KG1 (cell line): ENCODE measurements at regions not wholly inside any gene's neighbourhood (a gene's known extent, or its start where the extent isn't known, plus 50 kb on each side); places are given as distances from the start of the nearest gene placed in this dataset.
A peak's percentile ranks its signal among the peaks of the same experiment; 100 is the strongest.
"Not testable (repeated sequence)": the region's sequence is repeated elsewhere in the genome, so short reads cannot be mapped to it uniquely, and the experiment has no call there.

Source experiments
- DNase-seq: peaks from one replicate; lab custom pipeline; 2025; lab: John Stamatoyannopoulos, UW

DNA sequence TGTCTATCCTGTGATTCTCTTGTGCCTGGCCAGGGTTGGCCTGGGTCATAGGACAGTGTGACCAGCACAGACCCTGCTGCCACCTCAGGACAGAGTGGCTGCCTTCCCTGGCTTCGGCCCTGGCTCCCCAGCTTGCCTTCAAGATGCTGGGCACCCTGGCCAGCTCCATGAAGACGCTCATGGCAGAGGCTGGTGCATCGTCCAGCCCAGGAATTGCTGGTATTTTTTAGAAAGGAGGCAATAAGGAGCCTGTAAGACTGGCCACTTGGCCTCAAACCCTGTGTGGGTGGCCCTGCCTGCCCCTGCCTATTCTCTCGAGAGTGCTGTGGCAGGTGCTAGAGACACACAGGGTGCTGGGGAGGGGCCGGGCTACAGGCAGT, 70.4 kb upstream of the ACTRT2 start:
- DNase-seq: no peak

DNA sequence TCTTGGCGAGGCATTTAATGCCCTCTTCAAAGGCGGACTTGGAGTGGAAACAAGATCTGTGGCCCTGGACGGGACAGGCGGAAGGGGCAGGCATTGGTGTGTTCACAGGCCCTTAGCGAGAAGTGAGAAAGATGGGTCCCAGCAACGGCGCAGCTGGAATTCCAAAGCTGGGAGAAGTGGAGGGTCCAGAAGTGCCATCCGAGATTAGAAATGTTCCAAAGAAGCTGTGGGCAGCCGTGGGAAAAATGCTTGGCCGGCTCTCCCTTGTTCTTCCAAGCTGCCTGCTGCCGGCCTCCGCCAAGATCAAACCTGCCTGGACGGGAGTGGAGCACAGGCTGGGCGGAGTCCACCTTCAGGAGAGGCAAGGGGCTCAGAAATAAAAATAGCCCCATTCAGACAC, 69.4 kb upstream of the ACTRT2 start:
- DNase-seq: no peak

DNA sequence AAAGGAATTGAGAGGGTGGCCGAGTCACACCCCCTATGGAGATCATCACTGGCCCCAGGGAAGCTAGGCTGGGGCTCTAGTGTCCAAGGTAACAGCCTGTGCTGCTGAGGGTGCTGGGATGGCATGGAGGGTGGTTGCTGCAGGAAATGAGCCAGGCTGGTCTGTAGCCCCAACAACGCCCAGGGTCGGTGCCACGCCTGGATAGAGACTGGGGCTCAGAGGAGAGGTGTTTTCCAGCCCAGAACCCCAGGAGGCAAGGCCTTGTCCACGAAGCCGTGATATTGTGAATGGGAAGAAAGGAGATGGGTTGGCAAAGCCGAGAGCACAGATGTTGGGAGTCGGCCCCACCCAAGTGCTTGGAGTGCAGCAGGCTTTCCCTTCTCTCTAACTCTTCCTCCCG, 68.9 kb upstream of the ACTRT2 start:
- no peak for DNase-seq

DNA sequence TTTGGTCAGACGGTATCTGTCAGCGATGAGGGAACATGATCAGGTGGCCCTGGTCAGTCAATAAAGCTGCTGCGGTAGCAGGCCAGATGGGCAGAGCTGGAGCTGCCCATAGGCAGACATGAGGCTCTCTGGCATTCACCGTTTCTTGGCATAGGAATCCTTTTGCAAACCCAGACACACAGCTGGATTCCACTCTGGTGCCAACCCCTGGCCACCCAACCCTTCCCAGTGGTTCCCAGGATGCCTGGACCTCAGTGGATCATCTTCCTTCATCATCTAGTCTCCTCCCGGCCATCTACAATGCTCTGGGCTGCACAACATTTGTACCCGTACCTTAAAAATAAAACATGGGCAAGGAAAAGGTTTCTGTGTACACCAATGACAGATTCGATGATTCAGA, 68.3 kb upstream of the ACTRT2 start:
- no peak for DNase-seq

DNA sequence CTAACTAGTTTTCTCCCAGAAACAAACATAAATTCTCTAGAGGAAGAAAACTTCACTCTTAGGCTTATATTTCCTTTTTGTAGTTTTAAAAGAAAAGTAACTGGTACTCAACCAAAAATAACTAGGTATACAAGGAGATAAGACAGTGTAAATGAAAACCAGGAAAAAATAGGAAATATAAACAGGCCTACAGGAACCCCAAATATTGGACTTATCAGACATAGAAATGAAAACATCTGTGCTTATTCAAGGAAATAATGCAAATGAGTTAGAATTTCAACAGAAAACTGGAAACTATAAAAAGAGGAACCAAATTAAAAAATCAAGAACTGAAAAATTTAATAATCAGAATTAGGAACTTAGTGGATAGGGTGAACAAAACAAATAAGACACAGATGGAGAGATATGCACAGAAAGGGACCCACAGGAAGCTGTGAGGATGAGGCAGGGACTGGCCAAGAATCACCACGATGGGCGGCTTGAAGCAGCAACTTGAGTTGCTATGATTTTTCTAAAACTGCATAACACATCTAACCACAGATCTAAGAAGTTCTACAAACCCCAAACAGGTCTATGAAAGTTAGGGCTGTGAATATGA, 67.5 kb upstream of the ACTRT2 start:
- no peak for DNase-seq

DNA sequence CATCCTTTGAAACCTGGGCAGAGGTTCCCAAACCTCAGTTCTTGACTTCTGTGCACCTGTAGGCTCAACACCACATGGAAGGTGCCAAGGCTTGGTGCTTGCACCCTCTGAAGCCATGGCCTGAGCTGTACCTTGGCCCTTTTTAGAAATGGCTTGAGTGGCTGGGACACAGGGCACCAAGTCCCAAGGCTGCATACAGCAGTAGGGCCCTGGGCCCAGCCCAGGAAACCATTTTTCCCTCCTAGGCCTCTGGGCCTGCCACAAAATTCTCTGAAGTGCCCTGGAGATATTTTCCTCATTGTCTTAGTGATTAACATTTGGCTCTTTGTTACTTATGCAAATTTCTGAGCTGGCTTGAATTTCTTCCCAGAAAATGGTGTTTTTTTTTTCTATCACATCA, 65.6 kb upstream of the ACTRT2 start:
- DNase-seq: no peak

DNA sequence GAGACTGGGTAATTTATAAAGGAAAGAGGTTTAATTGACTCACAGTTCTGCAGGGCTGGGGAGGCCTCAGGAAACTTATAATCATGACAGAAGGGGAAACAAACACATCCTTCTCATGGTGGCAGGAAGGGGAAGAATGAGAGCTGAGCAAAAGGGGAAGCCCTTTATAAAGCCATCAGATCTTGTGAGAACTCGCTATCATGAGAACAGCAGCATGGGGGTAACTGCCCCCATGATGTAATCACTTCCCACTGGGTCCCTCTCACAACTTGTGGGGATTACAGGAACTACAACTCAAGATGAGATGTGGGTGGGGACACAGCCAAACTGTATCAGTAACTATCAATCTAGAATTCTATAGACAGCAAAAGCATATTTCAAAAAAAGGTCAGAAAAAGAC, 64.7 kb upstream of the ACTRT2 start:
- peak; percentile 67 for DNase-seq

DNA sequence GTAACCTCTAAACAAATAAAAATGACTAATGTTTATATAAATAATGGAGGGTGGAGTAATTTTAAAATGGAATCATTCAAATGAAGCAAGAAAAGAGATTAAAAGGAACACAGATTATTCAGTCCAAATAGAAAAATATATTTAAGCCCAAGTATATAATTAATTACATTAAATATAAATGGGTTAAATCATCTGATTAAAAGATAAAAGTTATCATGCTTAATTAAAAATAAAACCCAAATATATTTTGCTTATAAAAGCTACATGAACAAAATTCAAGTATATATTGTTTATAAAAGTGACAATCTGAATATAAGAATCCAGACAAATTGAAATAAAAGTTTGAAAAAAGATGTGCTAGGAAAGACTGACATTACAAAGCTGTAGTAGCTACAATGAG, 63.9 kb upstream of the ACTRT2 start:
- DNase-seq: no peak

DNA sequence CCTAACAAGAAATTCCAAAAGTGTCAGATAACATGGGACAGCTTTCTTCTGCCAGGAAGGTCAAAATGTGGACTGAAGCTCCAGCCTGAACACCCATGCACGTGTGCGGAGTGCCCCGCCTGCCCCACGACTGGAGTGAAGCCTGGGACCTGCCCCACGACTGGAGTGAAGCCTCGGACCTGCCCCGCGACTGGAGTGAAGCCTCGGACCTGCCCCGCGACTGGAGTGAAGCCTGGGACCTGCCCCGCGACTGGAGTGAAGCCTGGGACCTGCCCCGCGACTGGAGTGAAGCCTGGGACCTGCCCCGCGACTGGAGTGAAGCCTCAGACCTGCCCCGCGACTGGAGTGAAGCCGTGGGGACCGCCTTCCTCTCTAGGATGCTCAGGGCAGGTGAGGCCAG, 61.4 kb upstream of the ACTRT2 start:
- DNase-seq: not testable (repeated sequence)

DNA sequence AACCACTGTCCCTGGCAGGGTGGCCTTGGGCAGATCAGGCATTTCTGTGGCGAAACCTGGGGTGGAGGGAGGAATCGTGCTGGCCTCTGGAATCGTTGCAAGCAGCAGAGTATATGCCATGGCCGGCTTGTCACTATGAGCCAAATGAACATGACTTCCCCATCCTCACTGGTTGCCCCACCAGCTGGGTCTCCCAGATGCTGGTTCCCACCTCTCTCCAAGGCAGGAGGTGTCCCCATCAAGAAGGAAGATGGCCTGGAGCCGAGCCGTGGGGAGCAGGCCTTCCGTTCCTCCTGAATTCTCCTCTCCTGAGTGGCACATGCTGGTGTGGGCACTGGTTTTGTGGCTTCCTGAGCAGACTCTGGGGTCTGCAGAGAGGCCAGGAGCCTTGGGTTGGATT, 60.2 kb upstream of the ACTRT2 start:
- no peak for DNase-seq

DNA sequence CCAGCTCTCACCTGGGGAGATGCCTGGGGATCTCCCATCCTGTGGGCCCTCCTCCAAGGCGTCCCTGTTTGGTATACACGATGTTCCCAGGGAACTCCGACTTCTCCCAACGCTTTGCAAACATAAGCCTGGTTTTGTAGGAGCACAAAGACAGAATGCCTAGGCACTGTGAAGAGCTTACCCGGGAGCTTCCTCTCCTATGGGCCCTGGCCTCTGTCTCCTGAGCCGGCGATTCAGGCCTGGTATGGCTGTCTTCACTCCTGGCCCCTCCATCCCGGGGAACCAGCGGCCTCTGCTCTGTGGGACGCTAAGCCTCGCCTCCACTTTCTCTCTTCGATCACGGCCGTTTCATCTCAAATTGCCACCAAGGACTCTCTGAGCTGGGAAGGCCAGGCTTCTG, 59.6 kb upstream of the ACTRT2 start:
- no peak for DNase-seq

DNA sequence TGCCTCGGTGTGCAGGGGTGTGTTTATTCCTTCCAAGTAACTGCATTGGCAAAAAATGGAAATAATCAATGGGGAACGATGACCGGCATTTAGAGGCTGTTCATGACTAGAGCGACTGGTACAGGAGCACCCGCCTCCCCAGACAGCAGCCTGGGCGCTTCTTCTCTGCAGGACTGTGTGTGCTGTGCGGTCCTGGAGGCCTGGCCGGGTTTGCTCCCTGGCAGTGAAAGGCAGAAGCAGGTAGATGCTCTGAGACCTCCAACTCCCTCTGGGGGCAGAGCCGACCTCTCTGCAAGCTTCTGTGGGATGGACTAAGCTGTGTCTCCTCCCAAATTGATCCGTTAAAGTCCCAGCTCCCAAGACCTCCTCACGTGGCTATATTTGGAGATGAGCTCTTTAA, 59.2 kb upstream of the ACTRT2 start:
- DNase-seq: no peak

DNA sequence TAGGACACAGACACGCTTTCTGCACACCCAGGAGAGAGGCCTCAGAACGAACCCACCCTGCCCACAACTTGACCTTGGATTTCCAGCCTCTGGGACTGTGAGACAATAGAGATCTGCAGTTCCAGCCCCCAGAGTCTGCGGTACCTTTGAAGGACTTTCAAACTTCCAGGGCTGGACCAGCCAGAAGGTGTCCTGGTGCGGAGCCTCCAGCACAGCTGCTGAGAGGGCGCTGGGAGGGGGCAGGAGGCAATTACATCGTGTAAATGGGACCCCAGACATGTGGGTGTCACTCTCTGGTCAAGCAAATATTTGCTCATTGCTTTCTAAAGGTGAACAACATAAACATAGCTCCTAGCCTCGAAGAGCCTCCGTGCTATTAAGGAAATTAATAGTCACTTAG, 58.7 kb upstream of the ACTRT2 start:
- no peak for DNase-seq

DNA sequence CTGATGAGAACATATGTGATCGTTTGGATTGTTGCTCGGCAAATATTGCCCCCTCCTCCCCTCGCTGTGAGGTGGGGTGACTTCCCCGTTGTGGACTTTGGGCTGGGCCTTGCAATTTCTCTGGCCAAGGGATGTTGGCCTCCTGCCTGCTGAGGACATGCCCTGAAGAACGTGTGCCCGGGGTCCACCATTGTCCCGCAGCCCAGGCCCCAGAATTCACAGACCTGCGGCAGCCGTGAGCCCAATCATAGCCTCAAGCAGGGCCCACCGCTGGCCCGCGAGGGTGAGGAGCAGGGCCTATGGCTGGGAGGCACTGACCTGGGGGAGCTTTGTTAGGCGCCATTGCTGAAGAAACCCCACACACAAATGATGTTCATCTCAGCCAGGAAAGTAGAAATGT, 58.3 kb upstream of the ACTRT2 start:
- no peak for DNase-seq

DNA sequence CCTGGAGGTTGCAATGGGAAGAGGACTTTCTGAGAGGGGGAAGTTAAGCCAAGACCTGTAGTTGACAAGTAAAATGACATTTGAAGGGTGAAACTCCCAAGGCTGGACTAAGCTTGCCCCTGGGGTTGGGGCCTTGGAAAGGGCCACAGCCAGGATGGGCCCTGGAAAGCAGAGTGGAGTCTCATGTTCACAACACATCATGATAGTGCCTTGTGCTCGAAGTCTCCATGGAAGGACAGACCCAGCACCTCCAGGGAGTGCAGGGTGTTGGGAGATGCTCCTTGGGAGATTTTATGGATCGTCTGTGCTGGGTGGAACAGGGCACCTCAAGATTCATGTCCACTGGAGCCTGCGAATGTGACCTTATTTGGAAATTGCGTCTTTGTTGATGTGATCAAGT, 55.6 kb upstream of the ACTRT2 start:
- no peak for DNase-seq

DNA sequence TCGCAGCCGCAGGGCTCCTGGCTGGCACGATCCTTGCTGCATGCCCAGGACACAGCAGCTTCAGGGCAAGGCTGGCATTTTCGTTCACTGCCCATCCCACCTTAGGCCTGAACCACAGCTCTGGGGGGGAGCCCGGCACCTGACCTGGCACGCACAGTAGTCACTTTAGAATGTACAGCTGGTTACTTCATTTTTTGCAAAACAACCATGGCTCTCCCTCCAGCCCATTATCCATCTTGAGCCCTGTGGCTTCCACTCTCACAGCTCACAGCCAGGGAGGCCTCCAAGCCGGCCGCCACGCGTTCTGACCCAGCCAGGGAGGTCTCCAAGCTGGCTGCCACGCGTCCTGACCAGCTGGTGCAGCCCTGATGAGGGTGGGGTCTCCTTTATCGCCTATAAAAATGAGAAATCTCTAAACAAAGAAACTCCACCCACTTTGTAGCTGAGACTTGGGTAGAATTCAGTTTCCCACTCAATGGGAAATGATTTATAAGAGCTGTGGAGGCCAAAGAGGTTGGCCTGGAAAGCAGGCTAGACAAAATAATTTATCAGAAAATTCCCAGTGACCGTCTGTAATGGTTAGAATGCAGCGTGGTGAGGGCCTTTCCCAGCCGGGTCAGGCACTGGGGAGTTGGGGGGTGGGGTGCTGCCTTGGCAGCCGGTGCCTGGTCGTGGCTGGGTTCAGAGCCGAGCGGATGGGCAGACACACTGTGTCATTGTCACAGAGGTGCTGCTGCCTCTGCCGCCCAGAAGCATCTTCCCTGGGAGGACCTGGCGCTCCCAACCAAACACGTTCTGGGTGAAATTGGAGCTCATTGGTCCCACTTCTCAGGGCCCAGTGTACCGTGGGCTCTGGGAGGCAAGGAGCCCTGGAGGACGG, 54.6 kb upstream of the ACTRT2 start:
- no peak for DNase-seq

DNA sequence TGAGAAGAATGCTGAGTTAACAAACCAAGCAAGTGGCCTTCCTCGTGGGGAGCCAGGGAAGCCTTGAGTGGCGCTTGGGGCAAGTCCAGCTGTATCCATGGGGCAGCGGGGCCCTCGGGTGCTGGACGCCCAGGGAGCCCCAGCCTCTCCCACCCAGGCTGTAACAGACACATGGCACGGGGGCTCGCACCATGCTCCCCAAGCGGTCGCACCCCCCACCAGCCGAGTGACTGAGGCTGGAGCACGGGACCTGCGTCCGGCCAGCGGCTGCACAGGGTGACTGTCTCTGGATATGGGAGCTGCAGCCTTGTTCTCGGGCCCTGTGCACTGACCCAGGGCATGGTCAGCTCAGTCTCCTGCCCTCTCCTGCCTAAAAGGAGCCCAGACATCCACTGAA, 53.9 kb upstream of the ACTRT2 start:
- DNase-seq: no peak

DNA sequence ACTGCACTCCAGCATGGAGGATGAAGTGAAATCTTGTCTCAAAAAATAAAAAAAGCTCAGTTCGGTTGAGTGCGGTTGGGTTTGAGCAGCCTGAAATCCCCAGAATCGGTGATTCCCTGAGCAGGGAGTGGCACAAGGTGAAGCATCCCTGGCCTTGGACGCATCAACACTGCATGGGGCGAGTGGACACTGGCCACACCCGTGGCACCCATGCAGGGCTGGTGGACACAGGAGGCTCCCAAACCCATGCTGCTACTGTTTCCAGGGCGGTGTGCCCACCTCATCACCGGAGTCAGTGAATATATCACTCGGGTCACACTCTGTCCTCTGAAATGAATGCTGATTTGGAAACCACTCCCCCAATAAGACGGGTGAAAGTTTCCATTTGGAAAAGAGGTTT, 53.4 kb upstream of the ACTRT2 start:
- no peak for DNase-seq

DNA sequence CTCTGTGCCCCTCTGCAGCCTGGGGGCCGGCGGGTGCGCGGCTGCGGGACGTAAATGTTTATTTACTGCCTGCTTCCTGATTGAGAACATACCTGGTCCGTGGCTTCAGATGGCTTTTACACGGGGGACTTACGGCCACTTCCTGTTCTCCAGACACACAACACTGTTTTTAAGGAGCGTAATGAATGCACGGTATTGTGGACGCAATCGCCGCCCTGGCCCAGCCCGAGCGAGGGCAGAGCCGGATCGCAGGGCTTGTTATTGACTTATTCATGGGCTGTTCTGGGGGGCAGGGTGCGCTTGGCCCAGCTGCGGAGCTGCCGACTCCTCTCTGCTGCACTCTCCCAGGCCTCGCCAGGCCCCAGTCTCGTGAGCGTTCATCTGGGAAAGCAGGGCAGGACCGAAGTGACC, 52.8 kb upstream of the ACTRT2 start:
- no peak for DNase-seq

DNA sequence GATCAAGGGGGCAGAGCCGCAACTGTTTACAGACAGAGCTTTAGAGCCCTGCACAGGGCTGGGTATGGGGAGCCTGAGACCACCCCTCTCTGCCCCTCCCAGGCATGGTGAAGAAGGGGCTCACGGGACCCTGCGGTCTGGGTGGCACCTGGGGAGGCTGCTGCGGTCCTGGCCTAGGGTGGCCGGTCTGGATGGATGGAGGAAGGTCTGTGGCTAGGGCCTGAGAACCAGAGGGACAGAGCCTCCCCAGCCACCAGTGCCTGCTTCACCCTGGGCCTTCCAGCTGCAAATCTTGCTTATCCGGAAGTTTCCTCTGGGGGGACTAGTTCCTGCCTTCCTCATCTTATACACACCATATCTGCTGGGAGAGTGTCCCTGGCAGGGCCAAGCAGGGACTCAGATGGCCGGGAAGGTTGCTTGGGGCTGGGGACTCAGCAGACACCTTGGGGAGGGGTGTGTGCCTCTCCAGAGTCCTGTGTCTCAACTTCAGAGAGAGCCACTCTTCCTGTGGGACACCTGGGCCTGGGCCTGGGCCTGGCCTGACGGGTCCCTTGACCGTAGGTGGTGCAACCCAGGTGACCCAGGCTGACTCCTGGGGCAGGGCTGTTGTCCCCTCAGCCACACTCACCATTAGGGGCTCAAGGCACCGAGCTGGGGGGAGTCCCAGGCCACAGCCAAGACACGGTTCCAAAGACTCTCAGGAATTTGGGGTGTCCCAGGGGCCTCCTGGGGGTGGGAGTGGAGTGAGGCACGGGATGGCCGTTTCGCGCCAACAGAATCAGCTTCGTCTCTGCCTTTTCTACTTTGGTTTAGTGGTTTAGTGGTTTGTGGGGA, 52.0 kb upstream of the ACTRT2 start:
- DNase-seq: no peak

DNA sequence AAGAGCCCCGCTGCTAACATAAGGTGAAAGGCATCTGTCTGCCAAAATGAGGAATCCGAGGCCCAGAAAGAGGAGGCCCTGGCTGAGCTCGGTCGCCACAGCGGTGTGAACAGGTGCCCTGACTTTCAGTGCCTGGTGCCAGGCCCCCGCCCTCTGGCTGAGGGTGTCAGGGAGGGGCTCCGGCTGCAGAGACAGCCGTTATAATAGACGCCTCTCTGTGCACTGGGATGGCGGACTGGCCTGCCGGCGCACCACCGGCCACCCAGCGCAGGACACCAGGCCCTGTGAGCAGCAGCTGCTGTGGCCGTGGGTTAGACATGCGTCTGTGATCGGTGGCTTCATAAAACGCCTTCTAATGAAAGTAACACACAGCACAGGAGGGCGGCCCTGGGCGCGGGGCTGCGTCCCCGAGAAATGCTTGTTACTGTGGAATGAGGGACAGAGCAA, 51.4 kb upstream of the ACTRT2 start:
- DNase-seq: no peak

DNA sequence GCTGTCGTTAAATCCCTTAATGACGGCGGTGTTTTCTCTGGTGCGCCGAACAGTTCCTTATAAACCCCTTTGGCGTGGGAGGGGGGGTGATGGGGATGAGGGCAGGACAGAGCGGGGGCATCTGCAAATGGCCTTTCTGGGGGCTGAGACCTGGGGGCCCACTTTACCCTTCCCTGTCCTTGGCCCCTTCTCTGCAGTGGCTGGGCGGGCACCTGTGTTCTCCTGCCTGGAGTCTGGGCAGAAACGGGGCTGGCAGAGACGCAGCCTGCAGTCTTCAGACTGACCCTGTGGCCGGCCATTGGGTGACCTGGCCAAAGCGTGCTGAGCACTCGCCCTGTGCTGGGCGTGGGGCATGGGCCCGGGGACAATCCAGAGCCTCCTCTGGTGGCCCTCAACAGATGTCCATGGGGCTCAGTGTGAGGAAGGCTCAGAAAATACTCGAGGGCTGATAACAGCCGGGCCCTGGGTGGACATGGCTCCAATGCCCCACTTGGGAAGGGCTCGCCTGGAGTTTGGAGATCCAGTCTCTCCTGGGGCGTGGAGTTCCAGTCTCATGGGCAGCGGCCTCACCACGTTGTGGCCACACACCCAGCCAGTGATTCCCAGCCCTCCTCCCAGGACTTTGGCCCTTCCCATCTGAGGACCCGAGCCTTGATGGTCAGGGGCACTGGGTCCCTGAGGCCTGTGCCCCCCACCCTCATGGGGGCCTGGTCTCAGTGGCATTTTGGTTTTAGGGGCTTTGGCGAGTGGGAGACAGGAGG, 50.8 kb upstream of the ACTRT2 start:
- no peak for DNase-seq
